ENCODE measurements at regions not wholly inside any gene's neighbourhood (a gene's known extent, or its start where the extent isn't known, plus 50 kb on each side); places are given as distances from the start of the nearest gene placed in this dataset.

GRCh38 chr17:33481652-33482051 is 188.6 kb upstream of the ASIC2 start:
- DNase-seq, result no peak

GRCh38 chr17:33482636-33483035 is 189.5 kb upstream of the ASIC2 start:
- DNase-seq, result no peak

GRCh38 chr17:33484559-33484958 is 191.5 kb upstream of the ASIC2 start:
- no peak for DNase-seq

- no peak for DNase-seq
These were observed 193.2 kb upstream of the ASIC2 start for GRCh38 chr17:33486135-33486885.

GRCh38 chr17:33487187-33487879 is 194.2 kb upstream of the ASIC2 start:
- no peak for DNase-seq

- DNase-seq, result no peak
These were observed 198.9 kb upstream of the ASIC2 start for GRCh38 chr17:33491871-33492481.

- DNase-seq, result no peak
These were observed 199.7 kb upstream of the ASIC2 start for GRCh38 chr17:33492731-33493265.

GRCh38 chr17:33493566-33493965 is 200.5 kb upstream of the ASIC2 start:
- DNase-seq, result no peak

DNA sequence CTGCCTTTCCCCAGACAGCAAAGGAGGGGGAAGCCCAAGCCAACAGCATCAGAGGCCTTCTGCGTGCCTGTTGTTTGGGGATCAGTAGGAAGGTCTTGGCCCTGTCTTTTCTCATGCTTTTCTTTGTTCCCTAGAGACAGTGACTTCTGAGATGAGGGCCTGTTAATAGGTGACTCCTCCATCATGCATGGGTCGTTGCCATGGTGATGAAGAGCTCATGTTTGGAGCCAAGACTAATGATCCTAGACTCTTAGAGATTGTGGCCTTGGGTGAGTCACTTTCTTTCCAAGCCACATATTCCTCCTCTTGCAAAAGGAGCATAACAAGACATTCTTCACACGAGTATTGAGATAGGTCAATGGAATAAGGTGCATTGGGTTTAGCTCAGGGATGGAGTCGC is 201.1 kb upstream of the ASIC2 start:
- no peak for DNase-seq

DNA sequence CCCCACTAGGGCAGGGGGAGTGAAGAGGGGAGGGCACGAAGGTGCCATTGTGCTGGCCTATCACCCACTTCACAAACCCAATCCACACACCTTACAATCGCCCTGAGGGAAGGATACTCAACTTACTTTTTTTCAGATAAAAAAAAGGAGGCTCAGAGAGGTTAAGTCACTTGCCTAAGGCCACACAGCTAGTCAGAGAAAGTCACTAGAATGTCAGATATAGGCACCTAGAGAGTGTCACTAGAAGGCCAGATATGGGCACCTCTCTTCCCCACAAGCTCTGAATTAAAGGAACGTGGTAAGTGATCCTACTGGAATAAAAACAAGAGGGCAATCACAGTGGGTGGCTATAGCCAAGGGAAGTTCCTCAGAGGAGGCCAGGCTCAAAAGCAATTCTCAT is 204.5 kb upstream of the ASIC2 start:
- DNase-seq, result no peak

GRCh38 chr17:33498069-33498468 is 205.0 kb upstream of the ASIC2 start:
- no peak for DNase-seq

GRCh38 chr17:33499040-33499439 is 205.9 kb upstream of the ASIC2 start:
- no peak for DNase-seq

GRCh38 chr17:33500151-33500550 is 207.1 kb upstream of the ASIC2 start:
- DNase-seq, result no peak

DNA sequence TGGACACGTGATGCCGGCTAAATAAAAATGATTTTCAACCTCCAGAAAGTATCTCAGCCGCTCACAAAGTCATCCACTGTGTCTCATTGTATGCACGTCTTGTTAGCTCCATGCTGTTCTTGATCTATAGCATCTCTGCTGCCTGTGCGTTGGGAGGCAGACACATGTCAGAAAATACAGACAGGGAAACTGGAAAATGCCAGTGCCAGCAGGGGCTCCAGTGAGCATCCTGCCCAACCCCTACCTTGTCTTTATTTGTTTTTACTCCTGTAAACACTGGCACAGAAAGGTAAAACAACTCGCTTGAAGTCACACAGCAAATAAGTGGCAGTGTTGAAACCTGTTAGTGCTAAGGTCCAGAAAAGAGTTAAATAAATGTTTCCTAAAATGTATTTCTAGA is 208.1 kb upstream of the ASIC2 start:
- no peak for DNase-seq

DNA sequence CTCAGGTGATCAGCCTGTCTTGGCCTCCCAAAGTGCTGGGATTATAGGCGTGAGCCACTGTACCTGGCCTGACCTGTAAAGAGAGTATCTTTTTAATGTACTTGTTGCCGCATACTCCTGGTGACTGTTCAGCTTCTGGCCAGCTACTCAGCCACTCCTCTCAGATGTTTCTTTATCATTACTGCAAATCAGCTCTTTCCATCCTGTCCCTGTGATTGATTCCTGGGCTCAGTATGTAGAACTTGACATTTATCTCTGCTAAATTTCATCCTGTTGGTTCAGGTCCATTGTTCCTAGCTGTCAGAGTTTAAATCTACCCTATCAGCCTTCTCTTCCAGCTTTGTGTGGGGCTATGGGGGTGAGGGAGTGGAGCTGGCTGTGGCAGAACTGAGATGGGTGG is 211.5 kb upstream of the ASIC2 start:
- no peak for DNase-seq

- no peak for DNase-seq
These were observed 214.0 kb upstream of the ASIC2 start for GRCh38 chr17:33506889-33507650.

DNA sequence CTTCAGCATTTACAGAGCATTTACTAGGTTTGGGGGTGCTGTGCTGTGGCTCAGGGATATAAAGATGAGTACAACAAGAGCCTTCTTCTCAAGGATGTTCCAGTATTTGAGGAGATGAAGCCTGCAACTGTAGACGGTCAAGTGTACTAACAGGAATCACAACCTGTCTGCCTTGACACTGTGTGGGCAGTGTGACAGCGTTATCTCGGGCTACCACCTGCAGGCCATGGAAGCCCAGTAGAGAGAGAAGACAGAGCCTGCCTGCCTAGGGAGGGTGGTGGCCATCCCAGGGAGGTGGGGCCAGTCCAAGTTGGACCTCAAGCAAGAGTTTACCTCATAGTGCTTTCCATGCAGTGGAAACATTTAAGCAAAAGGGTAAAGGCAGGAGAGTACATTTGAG is 215.1 kb upstream of the ASIC2 start:
- no peak for DNase-seq

DNA sequence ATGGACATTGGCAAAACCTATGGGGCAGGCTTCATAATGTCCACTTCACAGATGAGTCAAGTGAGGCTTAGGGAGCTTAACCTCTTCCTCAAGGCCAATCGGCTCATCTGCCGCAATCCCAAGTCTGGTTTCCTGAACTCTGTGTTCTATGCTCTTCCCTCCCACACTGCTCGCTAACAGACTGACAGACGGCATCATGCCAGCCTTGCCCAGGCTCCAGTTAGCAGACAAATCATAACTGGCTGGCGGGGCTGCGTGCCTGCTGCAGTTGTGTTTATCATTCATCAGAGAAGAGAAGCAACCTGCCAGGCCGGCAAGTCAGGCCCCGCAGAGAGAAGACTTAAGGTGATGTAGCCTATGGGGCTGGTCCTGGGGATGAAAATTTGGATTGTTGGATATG is 216.2 kb upstream of the ASIC2 start:
- no peak for DNase-seq

- no peak for DNase-seq
These were observed 218.6 kb upstream of the ASIC2 start for GRCh38 chr17:33511670-33512069.

DNA sequence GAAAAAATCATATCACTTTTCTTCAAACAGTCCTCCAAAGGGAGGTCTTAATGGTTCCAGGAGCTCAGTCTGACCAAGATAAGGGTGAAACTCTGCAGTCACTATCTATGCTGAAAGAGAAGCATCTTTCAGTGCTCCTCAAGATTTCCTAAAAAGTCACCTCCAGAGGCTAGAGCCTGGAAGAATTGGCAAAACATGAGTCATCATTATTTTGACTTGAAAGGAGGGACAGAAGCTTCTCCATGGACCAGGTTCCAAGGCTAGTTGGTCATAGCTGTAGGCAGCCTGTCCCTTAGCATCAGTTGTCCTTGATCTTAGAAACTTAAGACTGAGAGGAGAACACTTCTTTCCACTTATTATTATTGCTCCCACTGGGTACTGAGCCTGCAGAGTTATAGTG is 219.0 kb upstream of the ASIC2 start:
- no peak for DNase-seq

DNA sequence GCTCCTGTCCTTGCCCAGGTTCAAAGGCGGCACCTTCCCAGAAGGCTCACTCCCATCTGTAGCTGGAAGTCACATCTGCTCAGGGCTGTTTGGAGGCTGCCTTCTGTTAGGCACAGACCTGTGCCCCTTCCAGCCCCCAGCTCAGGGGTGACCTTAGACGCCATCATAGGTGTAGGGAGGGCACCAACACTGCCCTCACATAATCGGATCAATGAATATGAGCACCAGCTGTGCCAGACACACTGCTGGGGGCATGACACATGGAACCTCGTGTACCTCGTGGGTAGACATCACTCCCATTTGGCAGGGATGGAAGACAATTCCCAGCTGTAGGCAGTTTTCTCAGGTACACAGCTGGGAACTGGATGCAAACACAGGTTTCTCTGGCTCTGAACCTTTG is 220.7 kb upstream of the ASIC2 start:
- no peak for DNase-seq

GRCh38 chr17:33514369-33514768 is 221.3 kb upstream of the ASIC2 start:
- no peak for DNase-seq

DNA sequence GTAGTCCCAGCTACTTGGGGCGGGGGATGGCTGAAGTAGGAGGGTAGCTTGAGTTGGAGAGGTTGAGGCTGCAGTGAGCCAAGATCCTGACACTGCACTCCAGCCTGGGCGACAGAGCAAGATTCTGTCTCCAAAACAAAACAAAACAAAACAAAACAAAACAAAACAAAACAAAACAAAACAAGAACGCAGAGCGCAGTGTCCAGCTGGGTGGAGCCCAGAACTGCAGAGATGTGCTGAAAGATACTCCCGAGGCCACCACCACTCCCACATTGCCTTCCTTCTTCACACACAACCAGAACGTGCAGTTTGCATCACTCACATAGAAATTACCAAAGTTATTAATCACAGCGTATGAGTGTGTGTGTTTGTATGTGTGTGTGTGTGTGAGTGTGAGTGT is 222.9 kb upstream of the ASIC2 start:
- DNase-seq, result no peak
